Panc1 (cell line): ENCODE measurements at regions not wholly inside any gene's neighbourhood (a gene's known extent, or its start where the extent isn't known, plus 50 kb on each side); places are given as distances from the start of the nearest gene placed in this dataset.

Experiments
- ATAC-seq: fragments of 200-7000 bp; cut with Tn5 transposase; 2 replicates; pipeline ENCODE4 v1.9.1; 2020; ENCODE audit warnings: mild to moderate bottlenecking, moderate library complexity
- BruUV-seq: library from RNA; stranded (reverse); fragments of 400-500 nt; replicated peaks from 2 replicates; lab custom pipeline; 2021; lab: Mats Ljungman, UMichigan
- CTCF ChIA-PET: fragments of 300-600 bp; sonication (Branson Sonifier 250); formaldehyde crosslinking; loops from one replicate; lab custom pipeline; 2022; ENCODE audit warnings: antibody characterized with exemption; lab: Charles Lee
- POLR2A ChIA-PET: fragments of 300-600 bp; sonication (Branson Sonifier 250); formaldehyde crosslinking; loops from one replicate; lab custom pipeline; 2022; ENCODE audit warnings: antibody characterized with exemption; lab: Charles Lee
- DNase-seq: peaks from one replicate; pipeline ENCODE4 v3.0.0-alpha.2; 2010; ENCODE audit warnings: low read depth, low spot score
- H3K27ac ChIP-seq: 2 replicates; pipeline ENCODE4 v1.5.1; 2011; ENCODE audit warnings: mild to moderate bottlenecking, low read length, inconsistent platforms
- H3K27me3 ChIP-seq: fragments of 200-500 bp; sonication (Bioruptor generic); 2 replicates; pipeline ENCODE4 v1.6.0; 2014; ENCODE audit warnings: low read length, inconsistent platforms; ENCODE audit not compliant: control insufficient read depth, insufficient read depth
- H3K36me3 ChIP-seq: fragments of 200-500 bp; sonication (Bioruptor generic); 2 replicates; pipeline ENCODE4 v1.5.1; 2014; ENCODE audit warnings: inconsistent platforms, mild to moderate bottlenecking, low read length, moderate library complexity; ENCODE audit not compliant: control insufficient read depth, insufficient read depth
- H3K4me1 ChIP-seq: 2 replicates; pipeline ENCODE4 v1.5.1; 2011; ENCODE audit warnings: inconsistent platforms, mild to moderate bottlenecking, low read length, moderate library complexity; ENCODE audit not compliant: control insufficient read depth, insufficient read depth
- H3K4me3 ChIP-seq, 2 experiments: 2 replicates each; pipeline ENCODE4 v1.5.1; 2011 to 2012; ENCODE audit warnings: low read depth in 2 of 2, low read length in 2 of 2, mild to moderate bottlenecking in 2 of 2, inconsistent platforms in 1 of 2, moderate library complexity in 1 of 2
- H3K9me3 ChIP-seq: fragments of 200-500 bp; sonication (Bioruptor generic); 2 replicates; pipeline ENCODE4 v1.5.1; 2014; ENCODE audit warnings: low read depth, mild to moderate bottlenecking, inconsistent platforms, low read length, moderate library complexity; ENCODE audit not compliant: control insufficient read depth, insufficient read depth
- POLR2AphosphoS5 ChIP-seq: IDR thresholded peaks from 2 replicates; pipeline ENCODE4 v1.6.1; 2012; ENCODE audit warnings: mild to moderate bottlenecking, low read depth, low read length, moderate library complexity
- SIN3A ChIP-seq: IDR thresholded peaks from 2 replicates; pipeline ENCODE4 v1.6.1; 2012; ENCODE audit warnings: low read depth, mild to moderate bottlenecking, low read length, moderate library complexity, borderline replicate concordance; ENCODE audit not compliant: insufficient read depth
- TCF7L2 ChIP-seq: IDR thresholded peaks from 2 replicates; pipeline ENCODE4 v1.6.1; 2011; ENCODE audit warnings: mild to moderate bottlenecking, low read depth, low read length, inconsistent platforms
- in situ Hi-C: cut with HindIII; loops from 2 replicates; pipeline ENCODE4 v1.10.0; 2016; ENCODE audit warnings: low sequenced_read_pairs, low pct_unique_long_range_greater_than_20kb
- intact Hi-C: fragments of 100-400 bp; cut with micrococcal nuclease; formaldehyde crosslinking; loops from one replicate; pipeline ENCODE4 v1.10.0; 2022; ENCODE audit not compliant: unreplicated experiment
- TF ChIP-seq, protein P1 (sequence below), 2 experiments: IDR thresholded peaks; 2 replicates each; pipeline ENCODE4 v1.6.1; 2011 to 2012; ENCODE audit warnings: low read depth in 2 of 2, control low read depth in 1 of 2, low read length in 1 of 2, mild to moderate bottlenecking in 1 of 2, moderate library complexity in 1 of 2; ENCODE audit not compliant: insufficient read depth in 1 of 2
- TF ChIP-seq, protein P2 (sequence below): fragments of 450-650 bp; IDR thresholded peaks from 2 replicates; pipeline ENCODE4 v1.5.1; 2017; ENCODE audit warnings: mild to moderate bottlenecking

DNA sequence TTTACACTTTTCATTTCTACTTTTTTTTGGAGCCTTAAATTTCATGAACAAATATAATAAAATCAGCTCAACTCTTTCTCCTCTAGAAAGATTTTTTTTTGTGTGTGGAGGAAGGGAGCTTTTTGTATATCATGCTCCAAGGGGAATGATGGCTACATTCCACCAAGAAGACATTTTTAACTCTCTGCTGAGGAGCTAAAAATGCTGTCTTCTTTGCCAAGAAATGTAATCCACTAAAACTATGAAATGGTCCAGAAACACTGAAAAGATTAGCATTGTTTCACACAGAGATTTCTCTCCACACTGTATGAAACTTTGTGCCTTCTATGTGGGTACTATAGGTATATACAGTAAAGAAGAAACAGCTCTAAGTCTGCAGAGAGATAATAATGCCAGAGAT lies 74.1 kb upstream of the ANK3 start:
- ATAC-seq (no peak), DNase-seq (no peak)
- ChIA-PET CTCF (no interaction called here), POLR2A (interaction anchor here (0.6 kb wide), 1 partner anchor 108 kb away, joined by 3 read pairs; no protein-coding TSS in a partner anchor)
- Histone ChIP-seq H3K27me3 (no peaks in the 10 kb centered on the region), H3K4me3 (no peak overlapping the region), H3K9me3 (no peaks in the 10 kb centered on the region), H3K27ac (no peak overlapping the region), H3K4me1 (peaks cover 6% of the 10 kb centered on the region; the same call in 1 of the 2 replicates), H3K36me3 (no peaks in the 10 kb centered on the region)
- TF ChIP-seq TCF7L2 (no peak), SIN3A (no peak), POLR2AphosphoS5 (no peak)
- TF ChIP-seq, protein P1, sequence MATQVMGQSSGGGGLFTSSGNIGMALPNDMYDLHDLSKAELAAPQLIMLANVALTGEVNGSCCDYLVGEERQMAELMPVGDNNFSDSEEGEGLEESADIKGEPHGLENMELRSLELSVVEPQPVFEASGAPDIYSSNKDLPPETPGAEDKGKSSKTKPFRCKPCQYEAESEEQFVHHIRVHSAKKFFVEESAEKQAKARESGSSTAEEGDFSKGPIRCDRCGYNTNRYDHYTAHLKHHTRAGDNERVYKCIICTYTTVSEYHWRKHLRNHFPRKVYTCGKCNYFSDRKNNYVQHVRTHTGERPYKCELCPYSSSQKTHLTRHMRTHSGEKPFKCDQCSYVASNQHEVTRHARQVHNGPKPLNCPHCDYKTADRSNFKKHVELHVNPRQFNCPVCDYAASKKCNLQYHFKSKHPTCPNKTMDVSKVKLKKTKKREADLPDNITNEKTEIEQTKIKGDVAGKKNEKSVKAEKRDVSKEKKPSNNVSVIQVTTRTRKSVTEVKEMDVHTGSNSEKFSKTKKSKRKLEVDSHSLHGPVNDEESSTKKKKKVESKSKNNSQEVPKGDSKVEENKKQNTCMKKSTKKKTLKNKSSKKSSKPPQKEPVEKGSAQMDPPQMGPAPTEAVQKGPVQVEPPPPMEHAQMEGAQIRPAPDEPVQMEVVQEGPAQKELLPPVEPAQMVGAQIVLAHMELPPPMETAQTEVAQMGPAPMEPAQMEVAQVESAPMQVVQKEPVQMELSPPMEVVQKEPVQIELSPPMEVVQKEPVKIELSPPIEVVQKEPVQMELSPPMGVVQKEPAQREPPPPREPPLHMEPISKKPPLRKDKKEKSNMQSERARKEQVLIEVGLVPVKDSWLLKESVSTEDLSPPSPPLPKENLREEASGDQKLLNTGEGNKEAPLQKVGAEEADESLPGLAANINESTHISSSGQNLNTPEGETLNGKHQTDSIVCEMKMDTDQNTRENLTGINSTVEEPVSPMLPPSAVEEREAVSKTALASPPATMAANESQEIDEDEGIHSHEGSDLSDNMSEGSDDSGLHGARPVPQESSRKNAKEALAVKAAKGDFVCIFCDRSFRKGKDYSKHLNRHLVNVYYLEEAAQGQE (IDR thresholded peaks at IDR 0.05; ENCODE audit: insufficient read depth in 1 of 2, low read depth in 2 of 2, low read length in 1 of 2): no peak
- TF ChIP-seq, protein P2, sequence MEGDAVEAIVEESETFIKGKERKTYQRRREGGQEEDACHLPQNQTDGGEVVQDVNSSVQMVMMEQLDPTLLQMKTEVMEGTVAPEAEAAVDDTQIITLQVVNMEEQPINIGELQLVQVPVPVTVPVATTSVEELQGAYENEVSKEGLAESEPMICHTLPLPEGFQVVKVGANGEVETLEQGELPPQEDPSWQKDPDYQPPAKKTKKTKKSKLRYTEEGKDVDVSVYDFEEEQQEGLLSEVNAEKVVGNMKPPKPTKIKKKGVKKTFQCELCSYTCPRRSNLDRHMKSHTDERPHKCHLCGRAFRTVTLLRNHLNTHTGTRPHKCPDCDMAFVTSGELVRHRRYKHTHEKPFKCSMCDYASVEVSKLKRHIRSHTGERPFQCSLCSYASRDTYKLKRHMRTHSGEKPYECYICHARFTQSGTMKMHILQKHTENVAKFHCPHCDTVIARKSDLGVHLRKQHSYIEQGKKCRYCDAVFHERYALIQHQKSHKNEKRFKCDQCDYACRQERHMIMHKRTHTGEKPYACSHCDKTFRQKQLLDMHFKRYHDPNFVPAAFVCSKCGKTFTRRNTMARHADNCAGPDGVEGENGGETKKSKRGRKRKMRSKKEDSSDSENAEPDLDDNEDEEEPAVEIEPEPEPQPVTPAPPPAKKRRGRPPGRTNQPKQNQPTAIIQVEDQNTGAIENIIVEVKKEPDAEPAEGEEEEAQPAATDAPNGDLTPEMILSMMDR: no peak
- no TSS peak for BruUV-seq
- intact Hi-C loops (no loop called here), in situ Hi-C loops (no loop called here)

DNA sequence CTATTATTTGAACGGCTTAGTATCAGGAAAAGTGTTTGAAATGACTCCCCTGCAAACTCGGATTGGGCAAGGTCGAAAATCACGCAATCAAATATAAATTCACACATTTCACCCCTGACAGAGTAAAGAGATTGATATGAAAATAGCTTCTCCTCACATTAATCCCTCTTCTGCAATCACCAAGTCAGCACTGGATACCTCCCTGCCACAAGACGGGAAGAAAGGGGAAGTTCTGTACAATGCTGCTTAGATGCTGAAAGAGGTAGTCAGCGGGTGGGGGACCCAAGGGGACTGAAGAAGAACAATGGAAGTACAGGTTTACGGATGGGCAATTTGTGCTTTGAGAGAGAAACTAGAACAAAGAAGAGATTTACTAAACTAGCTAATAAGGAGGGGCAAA lies 72.0 kb upstream of the ANK3 start:
- ATAC-seq: no peak
- intact Hi-C loops: no loop called here
- Histone ChIP-seq H3K27me3 (no peaks in the 10 kb centered on the region), H3K4me3 (no peak overlapping the region), H3K27ac (no peak overlapping the region), H3K9me3 (no peaks in the 10 kb centered on the region), H3K36me3 (no peaks in the 10 kb centered on the region), H3K4me1 (peaks cover 1% of the 10 kb centered on the region; the same call in 1 of the 2 replicates)
- CTCF ChIA-PET: no interaction called here
- in situ Hi-C loops: no loop called here
- no peak for DNase-seq
- POLR2A ChIA-PET: no interaction called here
- TF ChIP-seq, protein P2: no peak
- no peak for TF ChIP-seq POLR2AphosphoS5
- TF ChIP-seq SIN3A: no peak
- TF ChIP-seq, protein P1 (IDR thresholded peaks at IDR 0.05; ENCODE audit: insufficient read depth in 1 of 2, low read depth in 2 of 2, low read length in 1 of 2): no peak
- no peak for TF ChIP-seq TCF7L2
- BruUV-seq: no TSS peak
